HG03196 (cell line): ENCODE measurements at regions not wholly inside any gene's neighbourhood (a gene's known extent, or its start where the extent isn't known, plus 50 kb on each side); places are given as distances from the start of the nearest gene placed in this dataset.

ENCODE experiments used
- ATAC-seq: cut with Tn5 transposase; IDR thresholded peaks from one replicate; pipeline ENCODE4 v1.9.1; 2021; ENCODE audit not compliant: unreplicated experiment

GRCh38 chr7:12120632-12121031 is 90.5 kb upstream of the TMEM106B start:
- ATAC-seq: no peak

DNA sequence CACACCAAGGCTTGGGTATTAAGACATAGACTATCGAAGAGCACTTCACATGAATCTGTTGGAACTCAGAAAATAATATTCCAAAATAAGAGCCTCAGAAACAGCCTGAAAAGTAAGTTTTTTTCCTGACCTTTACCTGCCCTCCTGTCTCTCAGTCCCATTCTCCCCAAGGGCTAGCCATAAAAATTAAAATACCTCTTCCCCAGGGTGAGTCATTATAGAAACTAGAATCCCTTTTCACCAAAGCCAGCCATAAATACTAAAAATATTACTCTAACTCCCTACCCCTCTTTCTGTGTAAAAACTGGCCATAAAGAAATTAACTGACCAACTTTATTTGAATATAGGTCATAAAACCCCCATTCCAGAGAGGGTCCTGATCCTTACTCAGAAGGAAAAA is 87.9 kb upstream of the TMEM106B start:
- no peak for ATAC-seq

DNA sequence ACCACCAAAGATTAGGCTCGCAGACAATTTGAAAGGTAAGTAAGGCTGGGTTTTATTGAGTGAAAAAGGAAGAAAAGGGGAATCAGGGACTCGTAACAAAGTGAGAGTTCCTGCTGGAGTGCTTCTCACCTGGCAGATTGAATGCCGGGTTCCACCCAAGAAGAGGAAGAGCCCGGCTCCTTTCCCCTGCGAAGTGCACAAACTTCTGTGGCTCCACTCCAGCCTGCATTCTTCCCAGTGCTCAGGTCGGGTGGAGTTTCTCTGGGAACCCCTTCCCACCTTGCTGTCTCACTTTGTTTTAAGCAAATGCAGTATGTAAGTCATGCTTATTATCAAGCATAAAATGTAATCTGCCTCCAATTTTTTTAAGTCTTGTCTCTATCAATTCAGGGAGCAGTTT is 87.1 kb upstream of the TMEM106B start:
- ATAC-seq: no peak

DNA sequence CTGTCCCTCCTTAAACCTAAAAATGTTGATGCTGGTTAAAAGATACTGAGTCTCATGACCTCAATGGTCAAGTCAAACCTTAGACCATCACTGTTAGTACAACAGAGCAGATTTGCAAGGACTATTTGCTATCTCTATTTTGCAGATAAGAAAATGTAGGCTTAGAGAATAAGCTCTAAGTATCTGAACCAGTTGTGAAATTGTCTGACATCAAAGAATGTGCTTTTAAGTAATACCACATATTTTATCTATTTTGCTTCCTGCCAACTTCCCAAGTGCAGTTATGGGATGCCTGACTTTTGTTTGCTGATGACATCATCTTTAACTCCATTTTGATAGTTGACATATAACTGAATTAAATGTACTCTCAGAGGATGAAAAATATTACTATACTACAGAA is 83.6 kb upstream of the TMEM106B start:
- ATAC-seq: no peak

DNA sequence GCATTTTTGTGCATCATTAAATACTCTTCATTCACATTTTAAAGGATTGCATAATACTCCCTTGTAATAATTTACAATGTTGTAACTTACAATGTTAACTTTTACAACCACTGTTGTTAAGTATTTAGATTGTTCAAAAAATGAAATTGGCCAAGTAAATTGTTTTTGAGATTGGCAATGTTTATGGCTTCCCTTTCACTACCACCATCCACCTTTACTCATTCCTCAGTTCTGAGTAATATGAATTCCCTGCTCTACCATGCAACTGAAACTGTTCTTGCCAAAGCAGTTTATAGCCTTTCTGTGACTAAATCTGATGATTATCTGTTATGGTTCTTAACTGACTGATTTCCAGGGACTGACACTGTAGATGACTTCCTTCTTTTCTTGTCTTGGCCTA is 80.5 kb upstream of the TMEM106B start:
- no peak for ATAC-seq

GRCh38 chr7:12131122-12131521 is 80.0 kb upstream of the TMEM106B start:
- ATAC-seq: no peak

DNA sequence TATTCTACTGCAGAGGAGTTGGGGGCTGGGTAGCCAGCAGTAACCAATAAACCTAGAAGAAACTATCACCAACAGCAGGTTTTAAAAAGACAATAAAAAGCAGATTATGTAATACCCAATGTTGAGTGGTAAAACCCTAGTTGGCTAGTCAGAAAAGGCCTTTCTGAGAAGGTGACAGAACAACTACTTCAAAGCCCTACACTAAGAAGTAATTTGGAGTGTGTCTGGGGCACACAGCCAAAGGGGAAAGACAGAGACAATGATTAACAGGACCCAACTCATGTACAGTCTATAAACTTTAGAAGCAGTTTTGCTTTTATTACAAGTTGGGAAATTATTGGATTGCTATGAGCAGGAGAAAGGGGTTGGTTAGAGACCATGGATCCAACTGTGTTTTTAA is 77.2 kb upstream of the TMEM106B start:
- no peak for ATAC-seq

DNA sequence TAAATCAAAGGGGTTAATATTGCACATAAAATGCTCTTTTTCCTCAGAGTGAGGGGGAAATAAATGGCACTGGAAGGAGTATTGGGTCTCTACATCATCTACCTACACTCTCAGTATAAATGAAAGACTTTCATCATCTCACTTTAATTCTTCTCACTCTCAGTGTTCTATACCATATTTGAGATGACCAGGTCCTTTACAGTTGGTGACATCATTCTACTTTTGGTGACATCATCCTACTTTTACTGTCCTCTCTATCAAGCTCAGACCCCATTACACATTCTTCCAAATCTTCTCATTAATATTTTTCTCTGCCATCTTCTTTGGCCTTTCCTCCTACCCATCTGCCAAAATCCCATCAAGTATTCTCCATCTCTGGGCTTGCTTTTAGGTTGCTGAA is 74.6 kb upstream of the TMEM106B start:
- ATAC-seq: no peak

- no peak for ATAC-seq
Measured at GRCh38 chr7:12137283-12137682, 73.8 kb upstream of the TMEM106B start.

- no peak for ATAC-seq
Measured at GRCh38 chr7:12138421-12138820, 72.7 kb upstream of the TMEM106B start.

GRCh38 chr7:12139416-12139815 is 71.7 kb upstream of the TMEM106B start:
- no peak for ATAC-seq

DNA sequence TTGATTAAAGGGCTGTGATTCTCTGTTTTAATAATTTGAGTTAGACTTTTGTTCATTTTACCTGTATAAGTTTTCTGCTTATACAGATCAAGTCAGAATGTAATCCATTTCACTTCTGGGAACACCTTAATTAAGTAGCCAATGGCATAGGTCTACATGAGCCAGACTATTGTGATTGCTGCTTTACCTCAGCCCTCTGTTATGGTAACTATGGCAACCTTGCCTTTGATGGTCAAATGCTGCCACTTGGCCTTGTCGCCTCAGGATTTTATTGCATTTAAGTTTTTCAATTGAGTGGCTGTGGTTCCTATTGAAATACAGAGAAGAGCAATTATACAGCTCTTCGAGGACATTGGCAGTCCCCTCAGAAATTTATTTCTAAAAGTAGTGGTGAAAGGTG is 64.3 kb upstream of the TMEM106B start:
- ATAC-seq: no peak

DNA sequence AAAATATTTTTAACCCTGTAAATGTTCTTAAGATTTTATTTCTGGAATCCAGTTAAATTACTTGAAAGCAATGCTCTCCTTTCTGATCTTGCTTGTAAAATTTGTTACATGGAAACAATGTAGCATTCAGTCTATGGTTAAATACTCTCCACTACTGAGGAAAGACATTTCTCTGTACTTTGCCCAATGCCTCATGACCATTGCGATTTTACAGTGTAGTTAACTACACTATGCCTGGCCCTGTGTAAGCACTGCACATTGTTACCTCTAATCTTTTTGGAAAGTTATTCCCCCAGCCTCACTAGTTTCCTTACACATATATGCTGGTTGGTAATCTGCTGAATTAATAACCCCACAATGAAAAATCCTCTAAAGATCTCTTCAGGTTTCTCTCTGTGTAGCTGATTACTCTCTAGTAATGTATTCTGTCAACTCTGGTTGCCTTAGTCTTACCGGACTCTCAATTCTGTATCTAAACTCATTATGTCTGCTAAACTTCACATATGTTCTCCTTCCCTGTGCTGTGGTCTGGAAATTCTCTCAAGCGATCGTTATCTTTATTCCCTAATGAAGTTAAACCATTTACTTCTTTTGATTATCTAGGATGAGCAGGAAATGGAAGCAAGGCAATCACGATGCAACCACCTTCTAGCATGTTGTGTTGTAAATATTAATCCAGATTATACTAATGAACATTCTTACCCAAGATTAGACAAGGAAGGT is 58.7 kb upstream of the TMEM106B start:
- ATAC-seq: no peak

- no peak for ATAC-seq
Measured at GRCh38 chr7:12154119-12154518, 57.0 kb upstream of the TMEM106B start.

DNA sequence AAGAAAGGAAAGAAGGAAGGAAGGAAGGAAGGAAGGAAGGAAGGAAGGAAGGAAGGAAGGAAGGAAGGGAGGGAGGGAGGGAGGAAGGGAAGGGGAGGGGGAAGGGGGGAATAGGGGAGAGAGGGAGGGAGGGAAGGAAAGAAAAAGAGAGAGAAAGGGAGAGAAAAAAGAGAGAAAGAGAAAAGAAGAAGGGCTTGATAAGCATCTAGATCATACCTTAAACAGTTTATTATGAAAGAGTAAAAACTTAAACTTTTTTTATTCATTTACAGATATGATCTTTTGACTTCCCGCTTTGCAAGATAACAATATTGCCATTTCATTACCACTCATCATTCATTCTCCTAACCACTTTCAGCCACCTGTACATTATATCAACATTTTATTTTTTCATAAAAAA is 53.6 kb upstream of the TMEM106B start:
- no peak for ATAC-seq

DNA sequence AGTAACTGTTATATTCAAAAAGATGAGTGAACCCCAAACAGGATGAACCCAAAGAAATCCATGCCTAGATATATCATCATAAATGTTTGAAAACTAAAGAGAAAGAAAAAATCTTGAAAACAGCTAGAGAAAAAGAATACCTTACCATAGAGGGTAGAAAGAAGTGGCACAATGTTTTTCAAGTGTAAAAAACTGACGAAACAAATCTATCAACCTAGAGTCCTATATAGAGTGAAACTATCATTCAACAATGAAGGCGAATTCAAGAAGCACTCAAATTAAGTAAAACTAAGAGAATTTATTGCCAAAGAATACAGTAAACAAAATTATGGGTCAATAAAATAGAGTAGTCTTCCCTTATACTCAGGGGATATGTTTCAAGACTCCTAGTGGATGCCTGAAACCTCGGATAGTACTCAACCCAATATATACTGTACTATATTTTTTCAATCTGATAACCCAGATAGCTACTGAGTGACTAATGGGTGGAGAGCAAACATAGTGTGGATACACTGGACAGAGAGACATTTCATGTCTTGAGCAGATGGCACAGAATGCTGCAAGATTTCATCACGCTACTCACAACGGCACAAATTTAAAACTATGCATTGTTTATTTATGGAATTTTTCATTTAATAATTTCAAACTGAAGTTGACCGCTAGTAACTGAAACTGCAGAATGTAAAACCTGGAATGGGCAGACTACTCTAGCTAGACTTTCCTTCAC is 52.6 kb upstream of the TMEM106B start:
- ATAC-seq: no peak

DNA sequence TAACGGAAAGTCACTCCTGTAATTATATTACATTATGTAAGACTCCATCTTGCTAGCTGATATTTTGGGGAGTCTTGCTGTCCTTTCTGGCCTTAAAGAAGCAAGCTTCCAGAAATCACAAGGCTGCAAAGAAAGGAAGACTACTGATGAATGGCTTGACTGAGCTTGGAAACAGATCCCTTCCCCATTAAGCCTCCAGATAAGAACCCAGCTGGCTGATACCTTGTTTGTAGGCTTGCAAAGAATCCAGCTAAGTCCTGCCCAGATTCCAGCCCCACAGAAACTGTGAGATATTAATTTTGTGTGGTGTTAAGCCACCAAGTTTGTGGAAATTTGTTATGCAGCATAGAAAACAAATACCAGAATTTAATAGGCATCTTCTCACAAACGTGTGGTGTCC is 49.9 kb upstream of the TMEM106B start:
- ATAC-seq: no peak
